ENCODE measurements at regions not wholly inside any gene's neighbourhood (a gene's known extent, or its start where the extent isn't known, plus 50 kb on each side); places are given as distances from the start of the nearest gene placed in this dataset.

GRCh38 chr16:35364263-35364662 lies 1904.9 kb downstream of the TP53TG3F start:
- Histone ChIP-seq H3K79me2 (ENCODE audit: insufficient read depth, low read length) (no peaks in the 10 kb centered on the region), H3K27me3 (ENCODE audit: insufficient read depth, low read length) (no peaks in the 10 kb centered on the region), H3K4me2 (ENCODE audit: low read length) (no peak overlapping the region), H3K9me3 (ENCODE audit: control insufficient read depth in 1 of 2, insufficient read depth in 1 of 2, low read depth in 1 of 2, low read length in 2 of 2) (peaks cover 11 to 44% of the 10 kb centered on the region in 2 experiments; a peak in 2 of 4 replicates), H4K20me1 (ENCODE audit: insufficient read depth) (no peaks in the 10 kb centered on the region), H3K27ac (ENCODE audit: low read depth, low read length) (no peak overlapping the region), H3K36me3 (ENCODE audit: control insufficient read depth in 1 of 2, insufficient read depth in 2 of 2, low read length in 2 of 2) (no peaks in the 10 kb centered on the region), H2AFZ (ENCODE audit: low read depth, low read length, poor library complexity, severe bottlenecking) (no peak overlapping the region), H3K4me1 (ENCODE audit: control insufficient read depth in 1 of 2, insufficient read depth in 2 of 2, low read length in 2 of 2) (no peaks in the 10 kb centered on the region), H3K9me2 (ENCODE audit: insufficient read depth) (no peaks in the 10 kb centered on the region), H3K9ac (ENCODE audit: low read length) (no peak overlapping the region), H3K4me3 (replicated peaks in 1 of 2; ENCODE audit: low read depth in 1 of 2, low read length in 2 of 2) (no peak overlapping the region)
- CTCF ChIA-PET, result no interaction called here
- RAD21 ChIA-PET (ENCODE audit: low non-redundant PET in 1 of 2, low total read pairs in 2 of 2, uncharacterized antibody in 2 of 2, unreplicated experiment in 2 of 2), result no interaction called here
- POLR2A ChIA-PET, result no interaction called here
- no TSS peak for BruUV-seq (replicated peaks)
- TF ChIP-seq, protein P1, sequence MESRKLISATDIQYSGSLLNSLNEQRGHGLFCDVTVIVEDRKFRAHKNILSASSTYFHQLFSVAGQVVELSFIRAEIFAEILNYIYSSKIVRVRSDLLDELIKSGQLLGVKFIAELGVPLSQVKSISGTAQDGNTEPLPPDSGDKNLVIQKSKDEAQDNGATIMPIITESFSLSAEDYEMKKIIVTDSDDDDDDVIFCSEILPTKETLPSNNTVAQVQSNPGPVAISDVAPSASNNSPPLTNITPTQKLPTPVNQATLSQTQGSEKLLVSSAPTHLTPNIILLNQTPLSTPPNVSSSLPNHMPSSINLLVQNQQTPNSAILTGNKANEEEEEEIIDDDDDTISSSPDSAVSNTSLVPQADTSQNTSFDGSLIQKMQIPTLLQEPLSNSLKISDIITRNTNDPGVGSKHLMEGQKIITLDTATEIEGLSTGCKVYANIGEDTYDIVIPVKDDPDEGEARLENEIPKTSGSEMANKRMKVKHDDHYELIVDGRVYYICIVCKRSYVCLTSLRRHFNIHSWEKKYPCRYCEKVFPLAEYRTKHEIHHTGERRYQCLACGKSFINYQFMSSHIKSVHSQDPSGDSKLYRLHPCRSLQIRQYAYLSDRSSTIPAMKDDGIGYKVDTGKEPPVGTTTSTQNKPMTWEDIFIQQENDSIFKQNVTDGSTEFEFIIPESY (IDR thresholded peaks at IDR 0.05; ENCODE audit: extremely low read depth, insufficient replicate concordance, low read length), result no peak
- TF ChIP-seq, protein P2, sequence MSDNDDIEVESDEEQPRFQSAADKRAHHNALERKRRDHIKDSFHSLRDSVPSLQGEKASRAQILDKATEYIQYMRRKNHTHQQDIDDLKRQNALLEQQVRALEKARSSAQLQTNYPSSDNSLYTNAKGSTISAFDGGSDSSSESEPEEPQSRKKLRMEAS (IDR thresholded peaks at IDR 0.05), result no peak
- no peak for TF ChIP-seq ZNF274 (IDR thresholded peaks at IDR 0.05; ENCODE audit: low read depth, low read length)
- TF ChIP-seq REST (IDR thresholded peaks at IDR 0.05; ENCODE audit: low read depth), result no peak
- intact Hi-C loops (cut with micrococcal nuclease), result no loop called here
- DNase-seq (ENCODE audit: low read depth, low spot score), result no peak
- no peak for ATAC-seq

Measured in HCT116 (cell line).